WERI-Rb-1 (cell line): ENCODE measurements at regions not wholly inside any gene's neighbourhood (a gene's known extent, or its start where the extent isn't known, plus 50 kb on each side); places are given as distances from the start of the nearest gene placed in this dataset.

ENCODE experiments used
- DNase-seq: peaks from one replicate; pipeline ENCODE4 v3.0.0-alpha.2; 2020
- H3K27ac ChIP-seq: fragments of 250-450 bp; sonication (Bioruptor Pico); 2 replicates; pipeline ENCODE4 v1.5.1; 2020; ENCODE audit warnings: mild to moderate bottlenecking, moderate library complexity
- H3K27me3 ChIP-seq: fragments of 250-450 bp; sonication (Bioruptor Pico); 2 replicates; pipeline ENCODE4 v1.5.1; 2021; ENCODE audit warnings: mild to moderate bottlenecking, low read depth, moderate library complexity; ENCODE audit not compliant: insufficient read depth, severe bottlenecking
- H3K36me3 ChIP-seq: fragments of 250-450 bp; sonication (Bioruptor Pico); 2 replicates; pipeline ENCODE4 v1.5.1; 2020; ENCODE audit warnings: mild to moderate bottlenecking, moderate library complexity
- H3K4me3 ChIP-seq: 2 replicates; pipeline ENCODE4 v1.5.1; 2011; ENCODE audit warnings: low read depth, mild to moderate bottlenecking, control low read depth, low read length
- H3K9me3 ChIP-seq: fragments of 250-450 bp; sonication (Bioruptor Pico); 2 replicates; pipeline ENCODE4 v1.5.1; 2021; ENCODE audit warnings: mild to moderate bottlenecking, moderate library complexity; ENCODE audit not compliant: severe bottlenecking
- TF ChIP-seq, protein P1 (sequence below): IDR thresholded peaks from 2 replicates; pipeline ENCODE4 v1.5.1; 2011; ENCODE audit warnings: low read depth, mild to moderate bottlenecking, control low read depth, inconsistent platforms, low read length

DNA sequence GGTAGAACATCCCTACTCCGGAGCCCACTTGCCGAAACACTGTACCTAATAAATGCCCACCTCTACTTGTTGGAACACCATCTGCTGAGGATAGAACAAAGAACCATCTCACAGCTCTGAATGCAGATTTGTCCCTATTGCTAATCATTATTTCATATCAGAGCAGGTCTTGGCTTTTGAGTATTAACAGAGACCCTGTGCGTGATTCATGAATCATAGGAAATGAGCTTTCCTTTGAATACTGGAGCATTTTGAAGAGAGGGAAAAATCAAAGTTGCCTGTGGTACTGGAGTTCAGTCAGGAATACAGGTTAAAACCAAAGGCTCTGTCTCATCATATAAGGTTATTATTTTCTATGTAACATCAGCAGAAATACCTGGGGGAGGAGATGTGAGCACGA, 1132.3 kb downstream of the XPNPEP1 start:
- H3K36me3 ChIP-seq: no peaks in the 10 kb centered on the region
- H3K9me3 ChIP-seq: no peaks in the 10 kb centered on the region
- H3K4me3 ChIP-seq: no peak overlapping the region
- TF ChIP-seq, protein P1, sequence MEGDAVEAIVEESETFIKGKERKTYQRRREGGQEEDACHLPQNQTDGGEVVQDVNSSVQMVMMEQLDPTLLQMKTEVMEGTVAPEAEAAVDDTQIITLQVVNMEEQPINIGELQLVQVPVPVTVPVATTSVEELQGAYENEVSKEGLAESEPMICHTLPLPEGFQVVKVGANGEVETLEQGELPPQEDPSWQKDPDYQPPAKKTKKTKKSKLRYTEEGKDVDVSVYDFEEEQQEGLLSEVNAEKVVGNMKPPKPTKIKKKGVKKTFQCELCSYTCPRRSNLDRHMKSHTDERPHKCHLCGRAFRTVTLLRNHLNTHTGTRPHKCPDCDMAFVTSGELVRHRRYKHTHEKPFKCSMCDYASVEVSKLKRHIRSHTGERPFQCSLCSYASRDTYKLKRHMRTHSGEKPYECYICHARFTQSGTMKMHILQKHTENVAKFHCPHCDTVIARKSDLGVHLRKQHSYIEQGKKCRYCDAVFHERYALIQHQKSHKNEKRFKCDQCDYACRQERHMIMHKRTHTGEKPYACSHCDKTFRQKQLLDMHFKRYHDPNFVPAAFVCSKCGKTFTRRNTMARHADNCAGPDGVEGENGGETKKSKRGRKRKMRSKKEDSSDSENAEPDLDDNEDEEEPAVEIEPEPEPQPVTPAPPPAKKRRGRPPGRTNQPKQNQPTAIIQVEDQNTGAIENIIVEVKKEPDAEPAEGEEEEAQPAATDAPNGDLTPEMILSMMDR: no peak
- H3K27ac ChIP-seq: no peak overlapping the region
- no peak for DNase-seq
- H3K27me3 ChIP-seq: no peaks in the 10 kb centered on the region

DNA sequence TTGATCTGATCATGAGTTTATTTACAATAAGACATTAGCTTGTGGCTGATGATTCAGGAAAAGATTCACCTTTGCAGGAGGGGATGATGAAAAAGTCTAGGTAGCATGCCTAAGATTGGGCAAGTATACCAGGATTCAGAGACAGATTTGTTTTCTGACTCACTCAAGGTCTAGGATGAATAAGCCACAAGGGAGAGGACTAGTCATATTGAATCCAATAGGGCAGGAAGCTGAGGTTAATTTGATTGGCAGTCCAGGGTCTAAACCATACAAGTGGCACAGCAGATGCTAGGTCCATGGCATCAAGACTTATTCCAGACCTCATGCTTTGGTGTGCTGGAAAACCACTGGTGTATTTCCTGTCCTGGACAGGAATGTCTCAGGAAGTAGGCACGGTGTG, 1133.4 kb downstream of the XPNPEP1 start:
- Histone ChIP-seq H3K9me3 (no peaks in the 10 kb centered on the region), H3K27ac (no peak overlapping the region), H3K27me3 (no peaks in the 10 kb centered on the region), H3K36me3 (no peaks in the 10 kb centered on the region), H3K4me3 (no peak overlapping the region)
- TF ChIP-seq, protein P1: no peak
- no peak for DNase-seq

DNA sequence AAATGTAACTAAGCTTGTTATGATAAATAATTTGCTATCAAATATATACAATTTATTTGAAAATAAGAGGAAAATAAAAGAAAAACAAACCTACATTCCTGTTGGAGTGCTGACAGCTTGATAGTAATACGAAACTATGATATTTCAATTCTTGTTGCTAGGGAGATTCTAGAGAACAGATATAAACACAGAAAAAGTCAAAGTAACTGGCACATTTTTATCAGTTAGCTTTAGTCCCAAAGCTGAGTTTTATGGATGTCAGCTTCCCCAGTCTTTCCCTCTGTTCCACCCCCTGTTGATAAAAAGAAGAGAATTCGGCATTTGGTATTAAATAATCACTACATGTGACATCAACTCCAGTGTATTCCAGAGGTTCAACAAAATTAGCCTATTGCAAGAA, 1134.0 kb downstream of the XPNPEP1 start:
- DNase-seq: no peak
- Histone ChIP-seq H3K27me3 (no peaks in the 10 kb centered on the region), H3K9me3 (peaks cover 4% of the 10 kb centered on the region), H3K27ac (no peak overlapping the region), H3K36me3 (no peaks in the 10 kb centered on the region), H3K4me3 (no peak overlapping the region)
- TF ChIP-seq, protein P1: no peak

DNA sequence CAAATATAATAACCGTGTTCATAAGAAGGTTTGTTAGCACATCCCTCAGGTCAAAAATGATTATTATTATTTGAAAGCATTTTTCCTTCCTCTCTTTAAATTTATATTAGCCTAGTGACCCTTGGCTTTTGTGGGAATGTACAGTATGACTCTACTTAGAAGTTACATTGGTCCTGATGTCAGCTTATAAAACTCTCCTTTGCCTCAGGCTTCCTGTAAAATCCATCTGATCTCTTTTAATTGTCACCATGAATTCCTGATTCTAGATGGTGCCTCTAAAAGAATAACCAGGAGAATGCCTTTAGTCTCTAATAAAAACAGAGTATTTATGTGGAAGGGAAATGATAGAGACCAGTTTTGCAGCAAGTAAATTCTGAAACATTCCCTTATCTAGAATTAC, 1134.4 kb downstream of the XPNPEP1 start:
- no peak overlapping the region for H3K4me3 ChIP-seq
- no peaks in the 10 kb centered on the region for H3K27me3 ChIP-seq
- peaks cover 4% of the 10 kb centered on the region for H3K9me3 ChIP-seq
- H3K27ac ChIP-seq: no peak overlapping the region
- TF ChIP-seq, protein P1: no peak
- no peaks in the 10 kb centered on the region for H3K36me3 ChIP-seq
- no peak for DNase-seq

DNA sequence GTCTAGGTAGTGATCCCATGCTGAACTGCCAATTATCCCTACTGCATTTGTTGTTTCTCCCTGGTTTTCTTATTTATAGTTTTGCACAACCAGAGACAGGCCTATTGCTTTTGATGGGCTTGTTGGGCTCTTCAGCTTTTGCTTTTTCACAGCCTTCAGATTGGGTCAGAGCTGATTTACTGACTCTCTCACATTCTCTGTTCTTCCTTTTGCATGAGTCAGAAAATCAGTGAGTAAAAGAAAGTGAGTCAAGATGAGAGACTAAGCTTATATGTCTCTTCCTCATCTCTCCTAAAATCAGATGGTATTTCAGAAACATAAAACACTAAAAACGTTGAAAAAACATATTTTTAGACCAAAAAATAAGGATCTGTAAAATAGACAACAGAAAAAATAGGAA, 1135.4 kb downstream of the XPNPEP1 start:
- Histone ChIP-seq H3K27ac (no peak overlapping the region), H3K4me3 (no peak overlapping the region), H3K36me3 (no peaks in the 10 kb centered on the region), H3K27me3 (no peaks in the 10 kb centered on the region), H3K9me3 (peaks cover 4% of the 10 kb centered on the region)
- TF ChIP-seq, protein P1: no peak
- no peak for DNase-seq

DNA sequence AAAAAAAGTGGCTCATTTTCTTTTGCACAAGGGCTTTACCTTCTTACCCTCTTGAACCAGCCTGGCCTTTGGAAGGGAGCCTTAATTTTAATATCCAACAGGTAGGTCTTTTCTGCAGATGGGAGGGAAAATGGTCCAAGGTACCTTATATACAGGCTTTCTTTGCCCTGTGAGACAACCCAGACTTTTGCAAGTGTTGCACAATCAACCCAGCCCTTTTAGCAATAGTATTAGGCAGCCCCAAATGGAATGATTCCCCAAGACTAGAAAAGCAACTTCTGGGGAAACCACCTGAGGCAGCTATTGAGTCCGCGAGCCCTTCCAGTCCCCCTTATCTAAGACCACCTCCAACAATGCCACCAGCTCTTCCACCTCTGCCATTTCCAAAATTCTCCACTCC, 1138.3 kb downstream of the XPNPEP1 start:
- Histone ChIP-seq H3K4me3 (no peak overlapping the region), H3K36me3 (no peaks in the 10 kb centered on the region), H3K27ac (no peak overlapping the region), H3K27me3 (no peaks in the 10 kb centered on the region), H3K9me3 (peaks cover 4% of the 10 kb centered on the region)
- no peak for DNase-seq
- TF ChIP-seq, protein P1: no peak
